Type B pancreatic cell (in vitro differentiated cells): ENCODE measurements at regions not wholly inside any gene's neighbourhood (a gene's known extent, or its start where the extent isn't known, plus 50 kb on each side); places are given as distances from the start of the nearest gene placed in this dataset.
A peak's percentile ranks its signal among the peaks of the same experiment; 100 is the strongest.

ENCODE experiments used
- DNase-seq: peaks from one replicate; pipeline ENCODE4 v3.0.0; 2021; ENCODE audit warnings: mixed read lengths; ENCODE audit not compliant: unreplicated experiment; ENCODE audit errors: extremely low spot score
- H3K27ac Mint-ChIP-seq: 2 replicates; pipeline ENCODE4 v1.8.0; 2021; ENCODE audit warnings: mild to moderate bottlenecking, mixed read lengths
- H3K27me3 Mint-ChIP-seq: 2 replicates; pipeline ENCODE4 v1.8.0; 2021; ENCODE audit warnings: mixed read lengths
- H3K36me3 Mint-ChIP-seq: 2 replicates; pipeline ENCODE4 v1.8.0; 2021; ENCODE audit warnings: mixed read lengths
- H3K4me1 Mint-ChIP-seq: one replicate; pipeline ENCODE4 v1.8.0; 2021; ENCODE audit warnings: mixed read lengths; ENCODE audit not compliant: unreplicated experiment
- H3K4me3 Mint-ChIP-seq: 2 replicates; pipeline ENCODE4 v1.8.0; 2021; ENCODE audit warnings: mild to moderate bottlenecking, mixed read lengths
- H3K9me3 Mint-ChIP-seq: 2 replicates; pipeline ENCODE4 v1.8.0; 2021; ENCODE audit warnings: mixed read lengths
- TF ChIP-seq, protein P1 (sequence below): fragments of 200-600 bp; sonication (generic); conservative IDR thresholded peaks from 2 replicates; pipeline ENCODE4 v1.5.0; 2021; ENCODE audit warnings: antibody characterized with exemption, mild to moderate bottlenecking

- TF ChIP-seq, protein P1, sequence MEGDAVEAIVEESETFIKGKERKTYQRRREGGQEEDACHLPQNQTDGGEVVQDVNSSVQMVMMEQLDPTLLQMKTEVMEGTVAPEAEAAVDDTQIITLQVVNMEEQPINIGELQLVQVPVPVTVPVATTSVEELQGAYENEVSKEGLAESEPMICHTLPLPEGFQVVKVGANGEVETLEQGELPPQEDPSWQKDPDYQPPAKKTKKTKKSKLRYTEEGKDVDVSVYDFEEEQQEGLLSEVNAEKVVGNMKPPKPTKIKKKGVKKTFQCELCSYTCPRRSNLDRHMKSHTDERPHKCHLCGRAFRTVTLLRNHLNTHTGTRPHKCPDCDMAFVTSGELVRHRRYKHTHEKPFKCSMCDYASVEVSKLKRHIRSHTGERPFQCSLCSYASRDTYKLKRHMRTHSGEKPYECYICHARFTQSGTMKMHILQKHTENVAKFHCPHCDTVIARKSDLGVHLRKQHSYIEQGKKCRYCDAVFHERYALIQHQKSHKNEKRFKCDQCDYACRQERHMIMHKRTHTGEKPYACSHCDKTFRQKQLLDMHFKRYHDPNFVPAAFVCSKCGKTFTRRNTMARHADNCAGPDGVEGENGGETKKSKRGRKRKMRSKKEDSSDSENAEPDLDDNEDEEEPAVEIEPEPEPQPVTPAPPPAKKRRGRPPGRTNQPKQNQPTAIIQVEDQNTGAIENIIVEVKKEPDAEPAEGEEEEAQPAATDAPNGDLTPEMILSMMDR, result no peak
- DNase-seq, result peak; percentile 43
- Mint-ChIP-seq H3K4me1 (no peaks in the 10 kb centered on the region), H3K9me3 (no peaks in the 10 kb centered on the region), H3K36me3 (no peaks in the 10 kb centered on the region), H3K27ac (no peak overlapping the region), H3K4me3 (no peak overlapping the region), H3K27me3 (no peaks in the 10 kb centered on the region)
These were observed 74.9 kb downstream of the CLDN34 start for GRCh38 chrX:10042055-10042454.

- TF ChIP-seq, protein P1, result no peak
- DNase-seq, result no peak
- Mint-ChIP-seq H3K9me3 (peaks cover 4% of the 10 kb centered on the region), H3K4me1 (no peaks in the 10 kb centered on the region), H3K27ac (no peak overlapping the region), H3K4me3 (no peak overlapping the region), H3K27me3 (no peaks in the 10 kb centered on the region), H3K36me3 (no peaks in the 10 kb centered on the region)
These were observed 76.2 kb downstream of the CLDN34 start for GRCh38 chrX:10043386-10043785.

DNA sequence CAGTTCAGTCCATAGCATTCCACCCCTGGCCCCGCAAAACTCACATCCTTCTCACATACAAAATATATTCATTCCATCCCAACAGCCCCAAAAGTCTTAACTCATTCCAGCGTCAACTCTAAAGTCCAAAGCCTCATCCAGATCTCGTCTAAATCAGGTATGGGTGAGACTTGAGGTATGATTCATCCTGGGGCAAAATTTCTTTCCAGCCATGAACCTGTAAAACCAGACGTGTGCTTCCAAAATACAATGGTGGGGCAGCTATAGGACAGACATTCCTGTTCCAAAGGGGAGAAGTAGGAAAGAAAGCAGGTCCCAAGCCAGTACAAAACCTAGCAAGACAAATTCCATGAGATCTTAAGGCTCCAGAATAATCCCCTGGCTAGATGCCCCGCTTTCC, 76.9 kb downstream of the CLDN34 start:
- H3K27ac Mint-ChIP-seq, result no peak overlapping the region
- H3K27me3 Mint-ChIP-seq, result no peaks in the 10 kb centered on the region
- no peak for DNase-seq
- H3K4me3 Mint-ChIP-seq, result no peak overlapping the region
- TF ChIP-seq, protein P1, result no peak
- no peaks in the 10 kb centered on the region for H3K36me3 Mint-ChIP-seq
- peaks cover 4% of the 10 kb centered on the region for H3K9me3 Mint-ChIP-seq
- no peaks in the 10 kb centered on the region for H3K4me1 Mint-ChIP-seq

DNA sequence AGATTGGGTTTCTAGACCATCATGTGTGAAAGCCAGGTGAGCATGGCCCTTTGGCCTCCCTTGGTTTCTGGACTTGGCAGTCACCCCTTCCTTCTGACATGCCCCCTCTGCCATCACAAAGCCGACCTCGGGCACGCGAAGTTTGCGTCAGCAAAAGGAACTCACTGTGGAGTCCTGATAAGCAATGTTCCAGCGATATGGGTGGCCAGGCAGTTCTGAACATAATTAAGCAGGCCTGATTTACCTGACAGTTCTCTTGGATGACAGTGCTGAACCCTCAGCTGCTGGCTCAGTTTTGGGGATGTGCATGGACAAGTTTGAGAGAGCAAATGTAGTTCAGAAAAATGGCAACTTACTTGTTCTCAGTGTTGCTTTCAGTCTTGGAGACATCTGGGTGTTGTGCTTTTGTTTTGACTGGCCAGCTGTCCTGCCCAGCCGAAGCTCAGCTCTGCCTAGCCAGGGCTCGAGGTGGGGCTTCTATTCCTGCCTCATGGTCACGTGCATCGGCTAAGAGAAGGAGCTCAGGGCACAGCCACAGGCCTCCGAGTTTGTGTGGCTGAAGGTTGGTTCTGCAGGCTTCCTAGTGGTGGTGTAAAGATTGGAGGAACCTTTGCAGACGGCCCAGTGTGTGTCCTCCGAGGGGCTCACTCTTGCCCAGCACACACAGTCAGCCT, 78.3 kb downstream of the CLDN34 start:
- Mint-ChIP-seq H3K27me3 (no peaks in the 10 kb centered on the region), H3K27ac (no peak overlapping the region), H3K4me1 (no peaks in the 10 kb centered on the region), H3K4me3 (no peak overlapping the region), H3K36me3 (no peaks in the 10 kb centered on the region), H3K9me3 (peaks cover 4% of the 10 kb centered on the region)
- TF ChIP-seq, protein P1, result no peak
- DNase-seq, result no peak

- H3K27me3 Mint-ChIP-seq, result no peaks in the 10 kb centered on the region
- no peaks in the 10 kb centered on the region for H3K36me3 Mint-ChIP-seq
- H3K9me3 Mint-ChIP-seq, result peaks cover 4% of the 10 kb centered on the region
- H3K27ac Mint-ChIP-seq, result no peak overlapping the region
- TF ChIP-seq, protein P1, result no peak
- H3K4me1 Mint-ChIP-seq, result no peaks in the 10 kb centered on the region
- no peak for DNase-seq
- H3K4me3 Mint-ChIP-seq, result no peak overlapping the region
These were observed 80.0 kb downstream of the CLDN34 start for GRCh38 chrX:10047133-10047532.

GRCh38 chrX:10047631-10048030, 80.5 kb downstream of the CLDN34 start:
- H3K27me3 Mint-ChIP-seq, result no peaks in the 10 kb centered on the region
- TF ChIP-seq, protein P1, result no peak
- H3K9me3 Mint-ChIP-seq, result peaks cover 4% of the 10 kb centered on the region
- no peaks in the 10 kb centered on the region for H3K4me1 Mint-ChIP-seq
- H3K36me3 Mint-ChIP-seq, result no peaks in the 10 kb centered on the region
- no peak overlapping the region for H3K27ac Mint-ChIP-seq
- H3K4me3 Mint-ChIP-seq, result no peak overlapping the region
- no peak for DNase-seq
